Inflammatory macrophage treated with lipopolysaccharide for 4 hours (primary cell): ENCODE measurements at regions not wholly inside any gene's neighbourhood (a gene's known extent, or its start where the extent isn't known, plus 50 kb on each side); places are given as distances from the start of the nearest gene placed in this dataset.
"Not testable (repeated sequence)": the region's sequence is repeated elsewhere in the genome, so short reads cannot be mapped to it uniquely, and the experiment has no call there.

Experiments used
- DNase-seq: peaks from one replicate; pipeline ENCODE4 v3.0.0-alpha.2; 2020

GRCh38 chr4:28116526-28117083 lies 1256.0 kb downstream of the STIM2 start:
- not testable (repeated sequence) for DNase-seq

- no peak for DNase-seq
Measured at GRCh38 chr4:28117084-28117682, 1256.5 kb downstream of the STIM2 start.

GRCh38 chr4:28146191-28146590 lies 1285.5 kb downstream of the STIM2 start:
- DNase-seq: no peak

- DNase-seq: no peak
Measured at GRCh38 chr4:28148221-28148620, 1287.6 kb downstream of the STIM2 start.

GRCh38 chr4:28149762-28150161 lies 1289.1 kb downstream of the STIM2 start:
- no peak for DNase-seq

GRCh38 chr4:28151314-28151713 lies 1290.7 kb downstream of the STIM2 start:
- DNase-seq: no peak

GRCh38 chr4:28167411-28167810 lies 1306.8 kb downstream of the STIM2 start:
- DNase-seq: no peak

GRCh38 chr4:28176942-28177341 lies 1316.3 kb downstream of the STIM2 start:
- DNase-seq: no peak

- no peak for DNase-seq
Measured at GRCh38 chr4:28177641-28178040, 1317.0 kb downstream of the STIM2 start.

GRCh38 chr4:28179126-28179525 lies 1318.5 kb downstream of the STIM2 start:
- no peak for DNase-seq

- no peak for DNase-seq
Measured at GRCh38 chr4:28209371-28209924, 1348.8 kb downstream of the STIM2 start.

GRCh38 chr4:28211676-28212470 lies 1351.2 kb downstream of the STIM2 start:
- no peak for DNase-seq

GRCh38 chr4:28221536-28221935 lies 1360.9 kb downstream of the STIM2 start:
- DNase-seq: no peak

GRCh38 chr4:28225050-28225449 lies 1364.4 kb downstream of the STIM2 start:
- DNase-seq: no peak

GRCh38 chr4:28225689-28226353 lies 1365.2 kb downstream of the STIM2 start:
- DNase-seq: no peak

- no peak for DNase-seq
Measured at GRCh38 chr4:28226962-28227361, 1366.3 kb downstream of the STIM2 start.

- no peak for DNase-seq
Measured at GRCh38 chr4:28227764-28228163, 1367.1 kb downstream of the STIM2 start.

GRCh38 chr4:28228561-28229491 lies 1368.2 kb downstream of the STIM2 start:
- DNase-seq: no peak

- DNase-seq: no peak
Measured at GRCh38 chr4:28232376-28232775, 1371.7 kb downstream of the STIM2 start.

- DNase-seq: no peak
Measured at GRCh38 chr4:28232951-28233350, 1372.3 kb downstream of the STIM2 start.

- no peak for DNase-seq
Measured at GRCh38 chr4:28233724-28234123, 1373.1 kb downstream of the STIM2 start.

GRCh38 chr4:28238876-28239275 lies 1378.2 kb downstream of the STIM2 start:
- DNase-seq: no peak
